ENCODE measurements at regions not wholly inside any gene's neighbourhood (a gene's known extent, or its start where the extent isn't known, plus 50 kb on each side); places are given as distances from the start of the nearest gene placed in this dataset.

DNA sequence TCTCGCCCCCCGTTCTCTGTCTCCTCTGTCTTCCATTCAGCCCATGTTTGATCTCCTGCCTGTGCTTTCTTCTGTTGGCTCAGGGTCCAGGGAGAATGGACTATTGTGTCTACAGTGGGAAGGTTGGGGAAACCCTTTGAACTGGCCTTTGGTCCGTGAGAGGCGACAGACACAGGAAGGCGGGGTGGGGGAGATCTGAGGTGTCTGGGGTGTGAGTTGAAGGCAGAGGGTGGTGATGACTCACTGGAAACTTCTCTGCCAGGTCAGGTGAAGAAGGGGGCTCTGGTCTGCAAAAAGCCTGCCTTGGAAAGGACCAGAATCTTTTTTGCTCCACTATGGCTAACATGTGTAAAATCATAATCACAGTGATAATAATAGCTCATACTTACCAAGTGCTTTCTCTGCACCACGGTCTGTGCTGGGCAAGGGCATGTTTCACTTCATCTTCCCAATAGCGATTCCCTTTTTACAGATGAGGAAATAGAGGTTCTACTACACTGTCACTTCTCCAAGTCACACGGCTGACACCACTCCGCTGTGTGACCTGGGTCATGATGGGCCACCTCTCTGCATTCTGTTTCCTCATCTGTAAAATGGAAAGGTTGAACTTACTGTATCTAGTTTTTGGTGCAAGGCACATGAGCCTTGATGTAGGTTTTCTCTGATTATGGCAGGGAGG lies 99.8 kb upstream of the ALX4 start:
- TF ChIP-seq, protein P1, sequence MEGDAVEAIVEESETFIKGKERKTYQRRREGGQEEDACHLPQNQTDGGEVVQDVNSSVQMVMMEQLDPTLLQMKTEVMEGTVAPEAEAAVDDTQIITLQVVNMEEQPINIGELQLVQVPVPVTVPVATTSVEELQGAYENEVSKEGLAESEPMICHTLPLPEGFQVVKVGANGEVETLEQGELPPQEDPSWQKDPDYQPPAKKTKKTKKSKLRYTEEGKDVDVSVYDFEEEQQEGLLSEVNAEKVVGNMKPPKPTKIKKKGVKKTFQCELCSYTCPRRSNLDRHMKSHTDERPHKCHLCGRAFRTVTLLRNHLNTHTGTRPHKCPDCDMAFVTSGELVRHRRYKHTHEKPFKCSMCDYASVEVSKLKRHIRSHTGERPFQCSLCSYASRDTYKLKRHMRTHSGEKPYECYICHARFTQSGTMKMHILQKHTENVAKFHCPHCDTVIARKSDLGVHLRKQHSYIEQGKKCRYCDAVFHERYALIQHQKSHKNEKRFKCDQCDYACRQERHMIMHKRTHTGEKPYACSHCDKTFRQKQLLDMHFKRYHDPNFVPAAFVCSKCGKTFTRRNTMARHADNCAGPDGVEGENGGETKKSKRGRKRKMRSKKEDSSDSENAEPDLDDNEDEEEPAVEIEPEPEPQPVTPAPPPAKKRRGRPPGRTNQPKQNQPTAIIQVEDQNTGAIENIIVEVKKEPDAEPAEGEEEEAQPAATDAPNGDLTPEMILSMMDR (conservative IDR thresholded peaks at IDR 0.05 in 1 of 2, IDR thresholded peaks at IDR 0.05 in 1 of 2; ENCODE audit: low read depth in 1 of 2, low read length in 2 of 2), result no peak
- TF ChIP-seq EZH2 (IDR thresholded peaks at IDR 0.05; ENCODE audit: low read length, missing control alignments), result no peak

Measured in fibroblast of lung (primary cell).